ENCODE measurements at regions not wholly inside any gene's neighbourhood (a gene's known extent, or its start where the extent isn't known, plus 50 kb on each side); places are given as distances from the start of the nearest gene placed in this dataset.

- TF ChIP-seq FOXP2 (optimal IDR thresholded peaks at IDR 0.05; ENCODE audit: borderline replicate concordance, extremely low read depth, extremely low read length, insufficient read depth) (no peak), SIN3A (IDR thresholded peaks at IDR 0.05; ENCODE audit: borderline replicate concordance, insufficient read depth, low read length) (no peak), POLR2AphosphoS5 (IDR thresholded peaks at IDR 0.05; ENCODE audit: low read depth, low read length) (no peak), REST (IDR thresholded peaks at IDR 0.05; ENCODE audit: insufficient read depth in 1 of 2, low read depth in 2 of 2, low read length in 2 of 2) (no peak), TAF1 (IDR thresholded peaks at IDR 0.05; ENCODE audit: borderline replicate concordance, insufficient read depth, low read length) (no peak)
Observed at GRCh38 chr6:1227935-1228753, 83.8 kb upstream of the FOXQ1 start.

GRCh38 chr6:1227600-1227934 is 84.3 kb upstream of the FOXQ1 start:
- TF ChIP-seq TAF1 (IDR thresholded peaks at IDR 0.05; ENCODE audit: borderline replicate concordance, insufficient read depth, low read length), result no peak
- no peak for TF ChIP-seq SIN3A (IDR thresholded peaks at IDR 0.05; ENCODE audit: borderline replicate concordance, insufficient read depth, low read length)
- TF ChIP-seq POLR2AphosphoS5 (IDR thresholded peaks at IDR 0.05; ENCODE audit: low read depth, low read length), result no peak
- TF ChIP-seq REST (IDR thresholded peaks at IDR 0.05; ENCODE audit: insufficient read depth in 1 of 2, low read depth in 2 of 2, low read length in 2 of 2), result no peak
- no peak for TF ChIP-seq FOXP2 (optimal IDR thresholded peaks at IDR 0.05; ENCODE audit: borderline replicate concordance, extremely low read depth, extremely low read length, insufficient read depth)

- TF ChIP-seq FOXP2 (optimal IDR thresholded peaks at IDR 0.05; ENCODE audit: borderline replicate concordance, extremely low read depth, extremely low read length, insufficient read depth) (no peak), SIN3A (IDR thresholded peaks at IDR 0.05; ENCODE audit: borderline replicate concordance, insufficient read depth, low read length) (no peak), REST (IDR thresholded peaks at IDR 0.05; ENCODE audit: insufficient read depth in 1 of 2, low read depth in 2 of 2, low read length in 2 of 2) (no peak), TAF1 (IDR thresholded peaks at IDR 0.05; ENCODE audit: borderline replicate concordance, insufficient read depth, low read length) (no peak), POLR2AphosphoS5 (IDR thresholded peaks at IDR 0.05; ENCODE audit: low read depth, low read length) (no peak)
Observed at GRCh38 chr6:1226277-1227099, 85.4 kb upstream of the FOXQ1 start.

GRCh38 chr6:1224514-1224913 is 87.4 kb upstream of the FOXQ1 start:
- no peak for TF ChIP-seq REST (IDR thresholded peaks at IDR 0.05; ENCODE audit: insufficient read depth in 1 of 2, low read depth in 2 of 2, low read length in 2 of 2)
- no peak for TF ChIP-seq TAF1 (IDR thresholded peaks at IDR 0.05; ENCODE audit: borderline replicate concordance, insufficient read depth, low read length)
- no peak for TF ChIP-seq FOXP2 (optimal IDR thresholded peaks at IDR 0.05; ENCODE audit: borderline replicate concordance, extremely low read depth, extremely low read length, insufficient read depth)
- TF ChIP-seq SIN3A (IDR thresholded peaks at IDR 0.05; ENCODE audit: borderline replicate concordance, insufficient read depth, low read length), result no peak
- TF ChIP-seq POLR2AphosphoS5 (IDR thresholded peaks at IDR 0.05; ENCODE audit: low read depth, low read length), result no peak
